Ovary (tissue), 3 donors: ENCODE measurements at regions not wholly inside any gene's neighbourhood (a gene's known extent, or its start where the extent isn't known, plus 50 kb on each side); places are given as distances from the start of the nearest gene placed in this dataset.

ENCODE experiments used
- CTCF ChIP-seq, 3 donors: fragments of 450-650 bp in 2 of 3; fragments of 200-600 bp in 1 of 3; IDR thresholded peaks; one replicate each; pipeline versions ENCODE4 v1.5.1 to v1.8.0; 2016 to 2022; ENCODE audit warnings: antibody characterized with exemption in 3 of 3, mild to moderate bottlenecking in 1 of 3
- EP300 ChIP-seq: sonication (generic); formaldehyde crosslinking; IDR thresholded peaks from one replicate; pipeline ENCODE4 v1.6.1; 2017; ENCODE audit warnings: antibody characterized with exemption
- POLR2A ChIP-seq: fragments of 450-650 bp; IDR thresholded peaks from one replicate; pipeline ENCODE4 v1.6.1; 2017; ENCODE audit warnings: antibody characterized with exemption, mild to moderate bottlenecking, moderate library complexity
- donor health status: DM: no; HTN: no; CAD: no.

DNA sequence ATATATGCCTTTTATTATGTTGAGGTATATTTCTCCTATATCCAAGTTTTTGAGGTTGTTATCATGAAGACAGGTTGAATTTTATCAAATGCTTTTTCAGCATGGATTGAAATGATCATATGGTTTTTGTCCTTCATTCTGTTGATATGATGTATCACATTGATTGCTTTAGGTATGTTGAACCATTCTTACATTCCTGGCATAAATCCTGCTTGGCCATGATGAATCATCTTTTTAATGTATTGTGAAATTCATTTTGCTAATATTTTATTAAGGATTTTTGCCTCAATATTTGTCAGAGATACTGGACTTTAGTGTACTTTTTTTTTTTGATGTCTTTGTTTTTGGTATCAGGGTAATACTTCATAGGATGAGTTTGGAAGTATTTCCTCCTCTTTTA lies 283.8 kb upstream of the C11orf87 start:
- TF ChIP-seq CTCF (IDR thresholded peaks at IDR 0.05), result no peak
- TF ChIP-seq POLR2A, result no peak
- TF ChIP-seq EP300, result no peak
